ENCODE measurements at regions not wholly inside any gene's neighbourhood (a gene's known extent, or its start where the extent isn't known, plus 50 kb on each side); places are given as distances from the start of the nearest gene placed in this dataset.

GRCh38 chr3:173238091-173238490 is 97.1 kb upstream of the SPATA16 start:
- ChIA-PET POLR2A (no interaction called here), CTCF (ENCODE audit: low intra/inter-chr PET ratio, low total read pairs) (no interaction called here)
- in situ Hi-C loops (cut with HindIII; ENCODE audit: extremely low pct_ligation_motif_present, low pct_unique_long_range_greater_than_20kb), result no loop called here

More at GRCh38 chr3:173238091-173238490, 97.1 kb upstream of the SPATA16 start:
- no TSS peak for BruUV-seq (replicated peaks)
- H4K20me1 ChIP-seq (ENCODE audit: insufficient read depth, low read length), result no peaks in the 10 kb centered on the region
- no peaks in the 10 kb centered on the region for H3K4me1 ChIP-seq (ENCODE audit: insufficient read depth, low read length)
- no peak overlapping the region for H2AFZ ChIP-seq (ENCODE audit: low read length)
- no peak overlapping the region for H3K4me3 ChIP-seq (replicated peaks in 1 of 3; ENCODE audit: insufficient read depth in 1 of 3, low read depth in 2 of 3, low read length in 3 of 3)
- no peaks in the 10 kb centered on the region for H3K79me2 ChIP-seq (ENCODE audit: insufficient read depth, low read length)
- no peak overlapping the region for H3K4me2 ChIP-seq (ENCODE audit: low read depth, low read length)
- H3K36me3 ChIP-seq (replicated peaks in 1 of 2; ENCODE audit: control insufficient read depth in 1 of 2, insufficient read depth in 2 of 2, low read length in 2 of 2), result no peaks in the 10 kb centered on the region
- WGBS (ENCODE audit: low lambda C conversion rate), result 19% methylated on average over 3 of the region's 3 CpGs
- intact Hi-C loops (cut with micrococcal nuclease; ENCODE audit: unreplicated experiment), result no loop called here
- DNase-seq (ENCODE audit: low spot score) (no peak), ATAC-seq (no peak), FAIRE-seq (no peak)
- no peaks in the 10 kb centered on the region; a peak in 1 of 5 replicates for H3K27me3 ChIP-seq (ENCODE audit: control insufficient read depth in 1 of 2, insufficient read depth in 2 of 2, low read length in 2 of 2)
- no peak overlapping the region for H3K27ac ChIP-seq (ENCODE audit: extremely low read length, insufficient read depth, low read length)
- H3K9ac ChIP-seq (ENCODE audit: insufficient read depth, low read depth, low read length), result no peak overlapping the region
- no peaks in the 10 kb centered on the region for H3K9me3 ChIP-seq (ENCODE audit: low read length)
- TF ChIP-seq HOXD1 (CRISPR knock-in tag; IDR thresholded peaks at IDR 0.05), result no peak
- TF ChIP-seq ZNF44 (CRISPR knock-in tag; IDR thresholded peaks at IDR 0.05), result no peak
- TF ChIP-seq ZNF670 (CRISPR knock-in tag; IDR thresholded peaks at IDR 0.05; ENCODE audit: borderline replicate concordance), result no peak
- no peak for TF ChIP-seq RFX3 (CRISPR knock-in tag; IDR thresholded peaks at IDR 0.05)
- TF ChIP-seq MLX (CRISPR knock-in tag; IDR thresholded peaks at IDR 0.05), result no peak
- TF ChIP-seq, protein P1, sequence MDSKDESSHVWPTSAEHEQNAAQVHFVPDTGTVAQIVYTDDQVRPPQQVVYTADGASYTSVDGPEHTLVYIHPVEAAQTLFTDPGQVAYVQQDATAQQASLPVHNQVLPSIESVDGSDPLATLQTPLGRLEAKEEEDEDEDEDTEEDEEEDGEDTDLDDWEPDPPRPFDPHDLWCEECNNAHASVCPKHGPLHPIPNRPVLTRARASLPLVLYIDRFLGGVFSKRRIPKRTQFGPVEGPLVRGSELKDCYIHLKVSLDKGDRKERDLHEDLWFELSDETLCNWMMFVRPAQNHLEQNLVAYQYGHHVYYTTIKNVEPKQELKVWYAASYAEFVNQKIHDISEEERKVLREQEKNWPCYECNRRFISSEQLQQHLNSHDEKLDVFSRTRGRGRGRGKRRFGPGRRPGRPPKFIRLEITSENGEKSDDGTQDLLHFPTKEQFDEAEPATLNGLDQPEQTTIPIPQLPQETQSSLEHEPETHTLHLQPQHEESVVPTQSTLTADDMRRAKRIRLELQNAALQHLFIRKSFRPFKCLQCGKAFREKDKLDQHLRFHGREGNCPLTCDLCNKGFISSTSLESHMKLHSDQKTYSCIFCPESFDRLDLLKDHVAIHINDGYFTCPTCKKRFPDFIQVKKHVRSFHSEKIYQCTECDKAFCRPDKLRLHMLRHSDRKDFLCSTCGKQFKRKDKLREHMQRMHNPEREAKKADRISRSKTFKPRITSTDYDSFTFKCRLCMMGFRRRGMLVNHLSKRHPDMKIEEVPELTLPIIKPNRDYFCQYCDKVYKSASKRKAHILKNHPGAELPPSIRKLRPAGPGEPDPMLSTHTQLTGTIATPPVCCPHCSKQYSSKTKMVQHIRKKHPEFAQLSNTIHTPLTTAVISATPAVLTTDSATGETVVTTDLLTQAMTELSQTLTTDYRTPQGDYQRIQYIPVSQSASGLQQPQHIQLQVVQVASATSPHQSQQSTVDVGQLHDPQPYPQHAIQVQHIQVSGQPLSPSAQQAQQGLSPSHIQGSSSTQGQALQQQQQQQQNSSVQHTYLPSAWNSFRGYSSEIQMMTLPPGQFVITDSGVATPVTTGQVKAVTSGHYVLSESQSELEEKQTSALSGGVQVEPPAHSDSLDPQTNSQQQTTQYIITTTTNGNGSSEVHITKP (CRISPR knock-in tag; IDR thresholded peaks at IDR 0.05; ENCODE audit: low read depth), result no peak
- TF ChIP-seq ZNF607 (CRISPR knock-in tag; IDR thresholded peaks at IDR 0.05; ENCODE audit: borderline replicate concordance), result no peak
- TF ChIP-seq, protein P2, sequence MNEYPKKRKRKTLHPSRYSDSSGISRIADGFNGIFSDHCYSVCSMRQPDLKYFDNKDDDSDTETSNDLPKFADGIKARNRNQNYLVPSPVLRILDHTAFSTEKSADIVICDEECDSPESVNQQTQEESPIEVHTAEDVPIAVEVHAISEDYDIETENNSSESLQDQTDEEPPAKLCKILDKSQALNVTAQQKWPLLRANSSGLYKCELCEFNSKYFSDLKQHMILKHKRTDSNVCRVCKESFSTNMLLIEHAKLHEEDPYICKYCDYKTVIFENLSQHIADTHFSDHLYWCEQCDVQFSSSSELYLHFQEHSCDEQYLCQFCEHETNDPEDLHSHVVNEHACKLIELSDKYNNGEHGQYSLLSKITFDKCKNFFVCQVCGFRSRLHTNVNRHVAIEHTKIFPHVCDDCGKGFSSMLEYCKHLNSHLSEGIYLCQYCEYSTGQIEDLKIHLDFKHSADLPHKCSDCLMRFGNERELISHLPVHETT (CRISPR knock-in tag; conservative IDR thresholded peaks at IDR 0.05), result no peak
- no peak for TF ChIP-seq MYC (CRISPR knock-in tag; IDR thresholded peaks at IDR 0.05; ENCODE audit: borderline replicate concordance)
- no peak for TF ChIP-seq ZMAT5 (CRISPR knock-in tag; IDR thresholded peaks at IDR 0.05; ENCODE audit: borderline replicate concordance, low read depth)
- TF ChIP-seq GABPB1 (CRISPR knock-in tag; IDR thresholded peaks at IDR 0.05), result no peak
- TF ChIP-seq KDM4B (CRISPR knock-in tag; IDR thresholded peaks at IDR 0.05), result no peak
- TF ChIP-seq, protein P3, sequence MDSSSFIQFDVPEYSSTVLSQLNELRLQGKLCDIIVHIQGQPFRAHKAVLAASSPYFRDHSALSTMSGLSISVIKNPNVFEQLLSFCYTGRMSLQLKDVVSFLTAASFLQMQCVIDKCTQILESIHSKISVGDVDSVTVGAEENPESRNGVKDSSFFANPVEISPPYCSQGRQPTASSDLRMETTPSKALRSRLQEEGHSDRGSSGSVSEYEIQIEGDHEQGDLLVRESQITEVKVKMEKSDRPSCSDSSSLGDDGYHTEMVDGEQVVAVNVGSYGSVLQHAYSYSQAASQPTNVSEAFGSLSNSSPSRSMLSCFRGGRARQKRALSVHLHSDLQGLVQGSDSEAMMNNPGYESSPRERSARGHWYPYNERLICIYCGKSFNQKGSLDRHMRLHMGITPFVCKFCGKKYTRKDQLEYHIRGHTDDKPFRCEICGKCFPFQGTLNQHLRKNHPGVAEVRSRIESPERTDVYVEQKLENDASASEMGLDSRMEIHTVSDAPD (CRISPR knock-in tag; IDR thresholded peaks at IDR 0.05), result no peak

Data from HepG2 (cell line).